K562 (cell line): ENCODE measurements at regions not wholly inside any gene's neighbourhood (a gene's known extent, or its start where the extent isn't known, plus 50 kb on each side); places are given as distances from the start of the nearest gene placed in this dataset.

ENCODE experiments used
- ATAC-seq: fragments of 200-7000 bp; cut with Tn5 transposase; 3 replicates; pipeline ENCODE4 v1.9.1; 2020; ENCODE audit warnings: moderate library complexity
- BruUV-seq: library from RNA; stranded (reverse); fragments of 400-500 nt; replicated peaks from 2 replicates; lab custom pipeline; 2021; lab: Mats Ljungman, UMichigan
- CTCF ChIA-PET: fragments of 300-600 bp; formaldehyde crosslinking; extraction: SDS; loops from one replicate; lab custom pipeline; 2021; ENCODE audit warnings: low intra/inter-chr PET ratio; lab: Yijun Ruan, JAX
- POLR2A ChIA-PET: fragments of 300-600, 350-650 bp; sonication (Branson Sonifier 250); formaldehyde crosslinking; extraction: SDS; loops from one replicate; lab custom pipeline; 2021; ENCODE audit warnings: antibody characterized with exemption, inconsistent platforms; lab: Yijun Ruan, JAX
- DNase-seq, 4 experiments: peaks; one replicate each; pipeline versions ENCODE4 v3.0.0 to v3.0.0-alpha.2; 2011 to 2018; ENCODE audit warnings: low spot score in 3 of 4, mixed read lengths in 3 of 4; ENCODE audit errors: extremely low read depth in 1 of 4
- FAIRE-seq: peaks from 2 replicates; lab custom pipeline; 2011; peaks lifted over from hg19 to GRCh38; lab: Jason Lieb, UNC
- H2AFZ ChIP-seq: 2 replicates; pipeline ENCODE4 v1.6.0; 2011; ENCODE audit warnings: low read depth, low read length, control low read depth, inconsistent platforms
- H3K27ac ChIP-seq: fragments of 200-600 bp; 3 replicates; pipeline ENCODE4 v1.8.0; 2011; ENCODE audit warnings: low read depth, mild to moderate bottlenecking, control low read depth, inconsistent platforms, low read length, moderate library complexity, mixed read lengths; ENCODE audit errors: extremely low read depth
- H3K27me3 ChIP-seq, 2 experiments: fragments of 300-600 bp in 1 of 2; 2 replicates in 1 of 2; 3 replicates in 1 of 2; pipeline versions ENCODE4 v1.6.0 to v1.8.0; 2011; ENCODE audit warnings: inconsistent platforms in 2 of 2, low read length in 2 of 2, mild to moderate bottlenecking in 1 of 2, mixed read lengths in 1 of 2, moderate library complexity in 1 of 2; ENCODE audit not compliant: control insufficient read depth in 2 of 2, insufficient read depth in 2 of 2
- H3K36me3 ChIP-seq: fragments of 300-600 bp; 3 replicates; pipeline ENCODE4 v1.8.0; 2011; ENCODE audit warnings: mild to moderate bottlenecking, low read length, inconsistent platforms; ENCODE audit not compliant: control insufficient read depth, insufficient read depth
- H3K4me1 ChIP-seq, 2 experiments: fragments of 200-600 bp in 1 of 2; replicated peaks in 1 of 2; 2 replicates in 1 of 2; 3 replicates in 1 of 2; pipeline versions ENCODE4 v1.5.1 to v1.8.0; 2011; ENCODE audit warnings: inconsistent platforms in 2 of 2, low read length in 2 of 2, mild to moderate bottlenecking in 1 of 2, mixed read lengths in 1 of 2, moderate library complexity in 1 of 2; ENCODE audit not compliant: control insufficient read depth in 2 of 2, insufficient read depth in 2 of 2
- H3K4me2 ChIP-seq: 2 replicates; pipeline ENCODE4 v1.6.1; 2011; ENCODE audit warnings: low read length, control low read depth, inconsistent platforms, mixed read lengths; ENCODE audit not compliant: insufficient read depth
- H3K4me3 ChIP-seq: fragments of 200-600 bp; sonication (generic), shearing (Covaris generic); 2 replicates; pipeline ENCODE4 v1.5.1; 2016; ENCODE audit warnings: control low read depth, inconsistent platforms
- H3K79me2 ChIP-seq: fragments of 200-600 bp; 3 replicates; pipeline ENCODE4 v1.8.0; 2011; ENCODE audit warnings: low read length, inconsistent platforms; ENCODE audit not compliant: control insufficient read depth, insufficient read depth
- H3K9ac ChIP-seq, 2 experiments: 2 replicates each; pipeline versions ENCODE4 v1.6.0 to v1.6.1; 2011; ENCODE audit warnings: low read depth in 2 of 2, low read length in 2 of 2, control low read depth in 1 of 2, inconsistent platforms in 1 of 2, mild to moderate bottlenecking in 1 of 2, mixed read lengths in 1 of 2; ENCODE audit not compliant: insufficient read depth in 1 of 2
- H3K9me1 ChIP-seq: one replicate; pipeline ENCODE4 v1.6.0; 2011; ENCODE audit warnings: inconsistent platforms, mild to moderate bottlenecking, low read length, moderate library complexity; ENCODE audit not compliant: control insufficient read depth, insufficient read depth
- H3K9me3 ChIP-seq: replicated peaks from 2 replicates; pipeline ENCODE4 v1.5.1; 2011; ENCODE audit warnings: low read depth, low read length, inconsistent platforms; ENCODE audit not compliant: control insufficient read depth, insufficient read depth
- H4K20me1 ChIP-seq: replicated peaks from 2 replicates; pipeline ENCODE4 v1.6.1; 2011; ENCODE audit warnings: low read length, inconsistent platforms, mixed read lengths; ENCODE audit not compliant: control insufficient read depth, insufficient read depth
- BCOR ChIP-seq: fragments of 450-650 bp; IDR thresholded peaks from 2 replicates; pipeline ENCODE4 v1.6.1; 2016
- CEBPG ChIP-seq, 3 experiments: fragments of 200-800 bp in 1 of 3; sonication (Bioruptor generic) in 1 of 3; sonication (generic) in 1 of 3; formaldehyde crosslinking in 1 of 3; IDR thresholded peaks in 2 of 3; conservative IDR thresholded peaks in 1 of 3; 2 replicates each; pipeline versions ENCODE4 v1.6.1 to v1.8.0; 2016 to 2022; ENCODE audit warnings: missing compliant biosample characterization in 2 of 3, missing genetic modification characterization in 2 of 3, mild to moderate bottlenecking in 1 of 3, missing genetic modification reagents in 1 of 3
- ETV5 ChIP-seq: sonication (generic); formaldehyde crosslinking; IDR thresholded peaks from 2 replicates; pipeline ENCODE4 v1.4.0; 2020; ENCODE audit warnings: low read depth, mild to moderate bottlenecking, missing genetic modification reagents
- FOS ChIP-seq: IDR thresholded peaks from 3 replicates; pipeline ENCODE4 v1.6.1; 2011; ENCODE audit not compliant: insufficient read length; ENCODE audit errors: extremely low read depth
- GATAD2A ChIP-seq: fragments of 450-650 bp; IDR thresholded peaks from 2 replicates; pipeline ENCODE4 v1.6.1; 2017
- MAFF ChIP-seq: IDR thresholded peaks from 2 replicates; pipeline ENCODE4 v1.6.1; 2012; ENCODE audit warnings: low read length, improper control_type of control experiment
- NR1H2 ChIP-seq: sonication (generic); formaldehyde crosslinking; IDR thresholded peaks from 2 replicates; pipeline ENCODE4 v1.4.0; 2020; ENCODE audit warnings: mild to moderate bottlenecking, missing genetic modification reagents
- PTBP1 ChIP-seq: fragments of 200-400 bp; formaldehyde crosslinking; IDR thresholded peaks from 2 replicates; pipeline ENCODE4 v1.6.1; 2017; ENCODE audit warnings: low read depth, low read length
- PTTG1 ChIP-seq: fragments of 450-650 bp; IDR thresholded peaks from 2 replicates; pipeline ENCODE4 v1.6.1; 2016; ENCODE audit warnings: low read depth, mild to moderate bottlenecking, missing genetic modification characterization, missing compliant biosample characterization
- RBFOX2 ChIP-seq: fragments of 200-400 bp; formaldehyde crosslinking; IDR thresholded peaks from 2 replicates; pipeline ENCODE4 v1.6.1; 2017; ENCODE audit warnings: low read depth, mild to moderate bottlenecking, low read length, moderate library complexity
- SIN3B ChIP-seq: fragments of 450-650 bp; IDR thresholded peaks from 2 replicates; pipeline ENCODE4 v1.6.1; 2017; ENCODE audit warnings: low read depth, mild to moderate bottlenecking, moderate library complexity
- SNIP1 ChIP-seq: fragments of 450-650 bp; IDR thresholded peaks from 2 replicates; pipeline ENCODE4 v1.7.1; 2017; ENCODE audit warnings: low read depth, mild to moderate bottlenecking
- SUPT5H ChIP-seq: fragments of 450-650 bp; IDR thresholded peaks from 2 replicates; pipeline ENCODE4 v1.6.1; 2016
- TBP ChIP-seq: optimal IDR thresholded peaks from 2 replicates; pipeline ENCODE3; 2011; ENCODE audit warnings: low read depth, low read length, improper control_type of control experiment
- TEAD1 ChIP-seq, 2 experiments: fragments of 450-650 bp in 1 of 2; sonication (generic) in 1 of 2; formaldehyde crosslinking; IDR thresholded peaks; 2 replicates each; pipeline versions ENCODE4 v1.4.0 to v1.8.0; 2020 to 2022; ENCODE audit warnings: mild to moderate bottlenecking in 2 of 2, missing genetic modification reagents in 1 of 2
- ZNF740 ChIP-seq, 3 experiments: fragments of 200-800 bp in 1 of 3; sonication (Bioruptor generic) in 1 of 3; sonication (generic) in 1 of 3; formaldehyde crosslinking in 1 of 3; IDR thresholded peaks; 2 replicates each; pipeline versions ENCODE4 v1.6.1 to v1.8.0; 2016 to 2022; ENCODE audit warnings: mild to moderate bottlenecking in 2 of 3, missing compliant biosample characterization in 2 of 3, missing genetic modification characterization in 2 of 3, missing genetic modification reagents in 1 of 3
- ZNF766 ChIP-seq: fragments of 200-800 bp; sonication (Bioruptor generic); conservative IDR thresholded peaks from 2 replicates; pipeline ENCODE4 v1.6.1; 2016; ENCODE audit warnings: missing genetic modification characterization, missing compliant biosample characterization
- WGBS: fragments of 100-300 bp; shearing (Covaris generic); methylation state at CpG from one replicate; pipeline ENCODE4 v1.1.6; 2016; ENCODE audit warnings: low coverage, mixed read lengths; ENCODE audit not compliant: insufficient coverage; ENCODE audit errors: missing lambda C conversion rate; 5-methylcytosine and 5-hydroxymethylcytosine counted together
- in situ Hi-C: fragments of 300-500 bp; cut with MboI; formaldehyde crosslinking; loops from 4 replicates; pipeline ENCODE4 v1.15.0; 2018; ENCODE audit warnings: inconsistent platforms, mixed read lengths
- intact Hi-C: fragments of 100-400 bp; cut with micrococcal nuclease; formaldehyde crosslinking; loops from 2 replicates; pipeline ENCODE4 v1.14.2; 2022
- TF ChIP-seq, protein P1 (sequence below): fragments of 450-650 bp; IDR thresholded peaks from 2 replicates; pipeline ENCODE4 v1.6.1; 2017; ENCODE audit warnings: antibody characterized with exemption, mild to moderate bottlenecking

GRCh38 chr5:29462241-29462640 lies 1731.2 kb upstream of the CDH6 start (continued):
- TF ChIP-seq ZNF740 (CRISPR knock-in tag; IDR thresholded peaks at IDR 0.05) (no peak), ZNF740 (tag; IDR thresholded peaks at IDR 0.05) (no peak), ZNF766 (no peak), SNIP1 (no peak), GATAD2A (no peak), TBP (no peak), PTBP1 (no peak), ETV5 (CRISPR knock-in tag) (no peak), FOS (no peak)

DNA sequence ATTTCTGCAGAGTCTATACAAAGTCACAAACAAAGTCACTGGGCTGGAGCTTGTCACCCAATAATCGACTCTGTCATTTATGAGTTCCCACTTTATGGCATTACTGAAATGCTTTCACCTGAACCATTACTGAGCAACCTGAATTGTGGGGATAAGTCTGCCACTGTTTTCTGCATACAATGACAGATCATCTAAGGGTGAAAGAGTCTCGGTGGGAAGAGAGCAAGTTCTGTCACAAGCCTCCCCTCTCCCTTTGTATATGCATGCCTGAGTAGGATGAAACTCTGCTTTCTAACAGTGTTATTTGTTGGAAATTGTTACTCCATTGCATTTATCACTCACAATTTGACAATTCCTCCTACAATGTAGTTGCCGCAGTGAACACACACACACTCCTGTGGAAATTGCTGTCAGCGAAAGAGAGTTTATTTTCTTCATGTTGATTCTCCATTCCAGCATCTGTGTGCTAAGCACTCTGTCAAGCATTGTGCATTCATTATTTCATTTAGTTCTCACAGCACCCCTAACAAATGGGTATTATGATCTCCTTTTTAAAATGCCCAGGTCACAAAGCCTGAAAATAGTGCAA lies 1732.4 kb upstream of the CDH6 start:
- no peak for ATAC-seq
- 6% methylated on average over 4 of the region's 4 CpGs for whole genome bisulfite sequencing
- no peak for TF ChIP-seq SUPT5H
- no peak for TF ChIP-seq TEAD1 (CRISPR knock-in tag; IDR thresholded peaks at IDR 0.05)
- TF ChIP-seq NR1H2, result no peak
- no peak for TF ChIP-seq CEBPG (CRISPR knock-in tag; IDR thresholded peaks at IDR 0.05)
- no peak for TF ChIP-seq CEBPG (tag; conservative IDR thresholded peaks at IDR 0.05 in 1 of 2, IDR thresholded peaks at IDR 0.05 in 1 of 2)
- TF ChIP-seq SIN3B, result no peak
- TF ChIP-seq BCOR, result no peak
- TF ChIP-seq, protein P1, sequence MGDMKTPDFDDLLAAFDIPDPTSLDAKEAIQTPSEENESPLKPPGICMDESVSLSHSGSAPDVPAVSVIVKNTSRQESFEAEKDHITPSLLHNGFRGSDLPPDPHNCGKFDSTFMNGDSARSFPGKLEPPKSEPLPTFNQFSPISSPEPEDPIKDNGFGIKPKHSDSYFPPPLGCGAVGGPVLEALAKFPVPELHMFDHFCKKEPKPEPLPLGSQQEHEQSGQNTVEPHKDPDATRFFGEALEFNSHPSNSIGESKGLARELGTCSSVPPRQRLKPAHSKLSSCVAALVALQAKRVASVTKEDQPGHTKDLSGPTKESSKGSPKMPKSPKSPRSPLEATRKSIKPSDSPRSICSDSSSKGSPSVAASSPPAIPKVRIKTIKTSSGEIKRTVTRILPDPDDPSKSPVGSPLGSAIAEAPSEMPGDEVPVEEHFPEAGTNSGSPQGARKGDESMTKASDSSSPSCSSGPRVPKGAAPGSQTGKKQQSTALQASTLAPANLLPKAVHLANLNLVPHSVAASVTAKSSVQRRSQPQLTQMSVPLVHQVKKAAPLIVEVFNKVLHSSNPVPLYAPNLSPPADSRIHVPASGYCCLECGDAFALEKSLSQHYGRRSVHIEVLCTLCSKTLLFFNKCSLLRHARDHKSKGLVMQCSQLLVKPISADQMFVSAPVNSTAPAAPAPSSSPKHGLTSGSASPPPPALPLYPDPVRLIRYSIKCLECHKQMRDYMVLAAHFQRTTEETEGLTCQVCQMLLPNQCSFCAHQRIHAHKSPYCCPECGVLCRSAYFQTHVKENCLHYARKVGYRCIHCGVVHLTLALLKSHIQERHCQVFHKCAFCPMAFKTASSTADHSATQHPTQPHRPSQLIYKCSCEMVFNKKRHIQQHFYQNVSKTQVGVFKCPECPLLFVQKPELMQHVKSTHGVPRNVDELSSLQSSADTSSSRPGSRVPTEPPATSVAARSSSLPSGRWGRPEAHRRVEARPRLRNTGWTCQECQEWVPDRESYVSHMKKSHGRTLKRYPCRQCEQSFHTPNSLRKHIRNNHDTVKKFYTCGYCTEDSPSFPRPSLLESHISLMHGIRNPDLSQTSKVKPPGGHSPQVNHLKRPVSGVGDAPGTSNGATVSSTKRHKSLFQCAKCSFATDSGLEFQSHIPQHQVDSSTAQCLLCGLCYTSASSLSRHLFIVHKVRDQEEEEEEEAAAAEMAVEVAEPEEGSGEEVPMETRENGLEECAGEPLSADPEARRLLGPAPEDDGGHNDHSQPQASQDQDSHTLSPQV, result no peak
- no peak for TF ChIP-seq MAFF
- TF ChIP-seq PTTG1 (tag), result no peak
- no peak for TF ChIP-seq RBFOX2

More for the DNA sequence above, 1732.4 kb upstream of the CDH6 start:
- Histone ChIP-seq H3K4me3 (no peak overlapping the region), H3K27me3 (no peaks in the 10 kb centered on the region), H3K9me3 (no peaks in the 10 kb centered on the region), H3K36me3 (no peaks in the 10 kb centered on the region), H3K4me1 (no peaks in the 10 kb centered on the region), H3K9me1 (no peaks in the 10 kb centered on the region), H3K79me2 (no peaks in the 10 kb centered on the region), H3K27ac (no peak overlapping the region), H3K9ac (no peak overlapping the region), H3K4me2 (no peak overlapping the region), H2AFZ (no peak overlapping the region), H4K20me1 (no peaks in the 10 kb centered on the region)
- in situ Hi-C loops, result no loop called here
- POLR2A ChIA-PET, result no interaction called here
- no peak for FAIRE-seq
- no peak for DNase-seq
- no TSS peak for BruUV-seq
- CTCF ChIA-PET, result no interaction called here
- intact Hi-C loops, result no loop called here
